ENCODE measurements at regions not wholly inside any gene's neighbourhood (a gene's known extent, or its start where the extent isn't known, plus 50 kb on each side); places are given as distances from the start of the nearest gene placed in this dataset.

- TF ChIP-seq POU6F1 (CRISPR knock-in tag; IDR thresholded peaks at IDR 0.05; ENCODE audit: borderline replicate concordance, low read depth), result no peak
- no peak for TF ChIP-seq ZNF70 (CRISPR knock-in tag; IDR thresholded peaks at IDR 0.05)
- no peak for TF ChIP-seq ZNF8 (CRISPR knock-in tag; IDR thresholded peaks at IDR 0.05)
- TF ChIP-seq GLIS3 (CRISPR knock-in tag; IDR thresholded peaks at IDR 0.05), result no peak
- no peak for TF ChIP-seq TOX (CRISPR knock-in tag; IDR thresholded peaks at IDR 0.05; ENCODE audit: borderline replicate concordance)
- no peak for TF ChIP-seq PATZ1 (CRISPR knock-in tag; IDR thresholded peaks at IDR 0.05; ENCODE audit: borderline replicate concordance)
- TF ChIP-seq TSHZ2 (CRISPR knock-in tag; IDR thresholded peaks at IDR 0.05), result no peak
- no peak for TF ChIP-seq SNAI2 (CRISPR knock-in tag; IDR thresholded peaks at IDR 0.05)
- no peak for TF ChIP-seq CSRNP3 (CRISPR knock-in tag; IDR thresholded peaks at IDR 0.05)
- TF ChIP-seq ZNF565 (CRISPR knock-in tag; conservative IDR thresholded peaks at IDR 0.05; ENCODE audit: low read depth), result no peak
These were observed 300.7 kb upstream of the GRM7 start for GRCh38 chr3:6560259-6560658.
